ENCODE measurements at regions not wholly inside any gene's neighbourhood (a gene's known extent, or its start where the extent isn't known, plus 50 kb on each side); places are given as distances from the start of the nearest gene placed in this dataset.

- DNase-seq, result no peak
- no peak for TF ChIP-seq CTCF (IDR thresholded peaks at IDR 0.05; ENCODE audit: borderline replicate concordance, extremely low read depth, insufficient read depth)
- Histone ChIP-seq H3K4me1 (ENCODE audit: control insufficient read depth in 2 of 3, insufficient read depth in 2 of 3, low read depth in 1 of 3, low read length in 3 of 3) (no peaks in the 10 kb centered on the region), H3K9me3 (ENCODE audit: control insufficient read depth in 2 of 3, insufficient read depth in 1 of 3, low read length in 3 of 3) (no peaks in the 10 kb centered on the region), H3K36me3 (ENCODE audit: control insufficient read depth in 2 of 3, insufficient read depth in 3 of 3, low read length in 3 of 3) (no peaks in the 10 kb centered on the region), H3K27me3 (ENCODE audit: control insufficient read depth, insufficient read depth, low read length) (no peaks in the 10 kb centered on the region), H3K4me3 (ENCODE audit: low read length in 3 of 3) (no peak overlapping the region), H3K27ac (ENCODE audit: low read depth in 2 of 2, low read length in 2 of 2) (no peak overlapping the region), H3K9ac (ENCODE audit: low read length in 3 of 3) (no peak overlapping the region)
- intact Hi-C loops (cut with DNase I), result no loop called here
- no peak for FAIRE-seq
Measured at GRCh38 chr2:77808599-77808998, 286.4 kb upstream of the LRRTM4 start.

GRCh38 chr2:77813599-77813998, 291.4 kb upstream of the LRRTM4 start:
- intact Hi-C loops (cut with DNase I), result no loop called here
- H3K4me1 ChIP-seq (ENCODE audit: control insufficient read depth in 2 of 3, insufficient read depth in 2 of 3, low read depth in 1 of 3, low read length in 3 of 3), result no peaks in the 10 kb centered on the region
- H3K9me3 ChIP-seq (ENCODE audit: control insufficient read depth in 2 of 3, insufficient read depth in 1 of 3, low read length in 3 of 3), result no peaks in the 10 kb centered on the region
- DNase-seq, result peak in 2 of 5 donors; percentile 26 to 27
- no peak for TF ChIP-seq CTCF (IDR thresholded peaks at IDR 0.05; ENCODE audit: borderline replicate concordance, extremely low read depth, insufficient read depth)
- no peak overlapping the region for H3K4me3 ChIP-seq (ENCODE audit: low read length in 3 of 3)
- no peak overlapping the region for H3K9ac ChIP-seq (ENCODE audit: low read length in 3 of 3)
- H3K36me3 ChIP-seq (ENCODE audit: control insufficient read depth in 2 of 3, insufficient read depth in 3 of 3, low read length in 3 of 3), result no peaks in the 10 kb centered on the region
- no peak for FAIRE-seq
- H3K27me3 ChIP-seq (ENCODE audit: control insufficient read depth, insufficient read depth, low read length), result no peaks in the 10 kb centered on the region
- H3K27ac ChIP-seq (ENCODE audit: low read depth in 2 of 2, low read length in 2 of 2), result no peak overlapping the region

- Histone ChIP-seq H3K9ac (ENCODE audit: low read length in 3 of 3) (no peak overlapping the region), H3K9me3 (ENCODE audit: control insufficient read depth in 2 of 3, insufficient read depth in 1 of 3, low read length in 3 of 3) (no peaks in the 10 kb centered on the region), H3K27me3 (ENCODE audit: control insufficient read depth, insufficient read depth, low read length) (no peaks in the 10 kb centered on the region), H3K4me1 (ENCODE audit: control insufficient read depth in 2 of 3, insufficient read depth in 2 of 3, low read depth in 1 of 3, low read length in 3 of 3) (no peaks in the 10 kb centered on the region), H3K27ac (ENCODE audit: low read depth in 2 of 2, low read length in 2 of 2) (no peak overlapping the region), H3K4me3 (ENCODE audit: low read length in 3 of 3) (no peak overlapping the region), H3K36me3 (ENCODE audit: control insufficient read depth in 2 of 3, insufficient read depth in 3 of 3, low read length in 3 of 3) (no peaks in the 10 kb centered on the region)
- DNase-seq (no peak), FAIRE-seq (no peak)
- intact Hi-C loops (cut with DNase I), result no loop called here
- TF ChIP-seq CTCF (IDR thresholded peaks at IDR 0.05; ENCODE audit: borderline replicate concordance, extremely low read depth, insufficient read depth), result no peak
Measured at GRCh38 chr2:77816618-77817017, 294.4 kb upstream of the LRRTM4 start.

GRCh38 chr2:77818186-77818585, 296.0 kb upstream of the LRRTM4 start:
- TF ChIP-seq CTCF (IDR thresholded peaks at IDR 0.05; ENCODE audit: borderline replicate concordance, extremely low read depth, insufficient read depth), result no peak
- H3K9me3 ChIP-seq (ENCODE audit: control insufficient read depth in 2 of 3, insufficient read depth in 1 of 3, low read length in 3 of 3), result no peaks in the 10 kb centered on the region
- DNase-seq (no peak), FAIRE-seq (no peak)
- intact Hi-C loops (cut with DNase I), result no loop called here
- H3K4me3 ChIP-seq (ENCODE audit: low read length in 3 of 3), result no peak overlapping the region
- H3K4me1 ChIP-seq (ENCODE audit: control insufficient read depth in 2 of 3, insufficient read depth in 2 of 3, low read depth in 1 of 3, low read length in 3 of 3), result no peaks in the 10 kb centered on the region
- H3K9ac ChIP-seq (ENCODE audit: low read length in 3 of 3), result no peak overlapping the region
- H3K36me3 ChIP-seq (ENCODE audit: control insufficient read depth in 2 of 3, insufficient read depth in 3 of 3, low read length in 3 of 3), result no peaks in the 10 kb centered on the region
- no peak overlapping the region for H3K27ac ChIP-seq (ENCODE audit: low read depth in 2 of 2, low read length in 2 of 2)
- H3K27me3 ChIP-seq (ENCODE audit: control insufficient read depth, insufficient read depth, low read length), result no peaks in the 10 kb centered on the region

Data from kidney (tissue), 13 donors.